HG03159 (cell line): ENCODE measurements at regions not wholly inside any gene's neighbourhood (a gene's known extent, or its start where the extent isn't known, plus 50 kb on each side); places are given as distances from the start of the nearest gene placed in this dataset.
"Not testable (repeated sequence)": the region's sequence is repeated elsewhere in the genome, so short reads cannot be mapped to it uniquely, and the experiment has no call there.

ENCODE experiments used
- ATAC-seq: cut with Tn5 transposase; IDR thresholded peaks from one replicate; pipeline ENCODE4 v1.9.1; 2021; ENCODE audit warnings: mild to moderate bottlenecking, moderate library complexity; ENCODE audit not compliant: unreplicated experiment

DNA sequence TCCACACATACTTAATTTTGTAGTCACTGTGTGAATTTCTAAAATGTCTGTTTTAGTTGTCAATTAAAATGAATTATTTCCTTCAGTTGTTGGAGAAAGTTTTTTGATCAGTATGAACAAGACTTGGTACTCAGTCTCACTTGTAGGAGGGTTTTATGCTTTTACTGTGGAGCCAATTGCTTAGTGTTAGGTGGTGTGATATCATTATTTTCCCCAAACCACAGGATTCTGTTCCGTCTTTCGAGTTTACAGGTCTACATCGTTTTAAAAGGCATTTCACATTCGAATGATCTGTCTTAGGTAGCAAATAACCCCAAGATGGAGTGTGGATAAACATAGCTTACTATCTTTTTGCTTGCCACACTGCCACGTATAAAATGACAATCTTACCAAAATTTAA lies 803.1 kb downstream of the SATB2 start:
- no peak for ATAC-seq

DNA sequence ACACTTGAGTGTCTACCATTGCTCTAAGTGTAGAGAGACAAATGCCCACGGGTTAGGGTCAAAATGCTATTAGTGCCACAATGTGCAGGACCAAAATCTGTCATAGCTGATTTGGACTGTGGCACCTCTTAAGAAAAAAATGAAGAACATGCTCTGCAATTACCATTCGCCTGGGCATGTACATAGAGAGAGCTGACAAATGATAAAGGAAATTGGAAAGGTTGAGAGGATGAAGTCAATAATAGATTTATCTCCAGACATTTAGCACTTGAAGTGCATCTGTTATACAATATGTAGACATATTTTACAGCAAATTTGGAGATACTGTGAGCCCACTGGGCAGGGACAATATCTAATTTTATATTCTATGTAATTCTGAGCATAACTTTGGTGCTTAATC lies 804.4 kb downstream of the SATB2 start:
- ATAC-seq: no peak

DNA sequence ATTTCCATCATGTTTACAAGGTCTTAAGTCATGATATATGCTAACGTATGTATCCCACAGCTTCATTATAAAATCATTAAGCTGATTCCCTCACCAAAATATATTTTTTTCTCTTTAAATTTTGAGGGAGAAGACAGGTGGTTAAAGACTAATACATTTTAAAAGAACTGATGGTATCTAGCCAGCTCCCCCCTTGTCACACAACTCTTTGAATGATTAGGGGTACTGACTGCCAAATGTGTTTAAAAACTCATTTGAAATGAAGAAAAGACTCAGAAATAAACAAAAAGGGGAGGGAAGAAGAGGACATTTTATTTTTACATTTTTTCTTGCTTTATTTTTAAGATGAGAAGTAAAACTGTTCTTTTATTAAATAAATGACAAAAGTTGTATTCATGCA lies 805.3 kb downstream of the SATB2 start:
- ATAC-seq: no peak

DNA sequence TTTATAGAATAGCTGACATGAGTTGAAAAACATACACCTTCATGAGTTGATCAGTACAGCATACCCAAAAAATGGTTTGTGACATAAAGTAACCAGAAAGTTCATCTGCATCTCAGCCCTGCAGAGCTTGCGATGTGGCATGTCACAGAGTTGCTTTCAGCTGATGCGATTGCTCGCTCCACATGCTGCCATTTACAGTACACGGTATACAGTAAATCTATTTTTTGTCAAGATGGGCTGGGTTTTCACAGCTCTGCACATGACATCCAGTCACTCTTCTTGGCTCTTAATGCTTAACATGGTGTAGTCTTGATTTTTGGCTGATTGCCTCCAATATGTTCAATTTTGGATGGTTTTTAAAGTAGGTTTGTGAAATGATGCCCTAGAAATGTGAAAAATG lies 811.9 kb downstream of the SATB2 start:
- no peak for ATAC-seq

DNA sequence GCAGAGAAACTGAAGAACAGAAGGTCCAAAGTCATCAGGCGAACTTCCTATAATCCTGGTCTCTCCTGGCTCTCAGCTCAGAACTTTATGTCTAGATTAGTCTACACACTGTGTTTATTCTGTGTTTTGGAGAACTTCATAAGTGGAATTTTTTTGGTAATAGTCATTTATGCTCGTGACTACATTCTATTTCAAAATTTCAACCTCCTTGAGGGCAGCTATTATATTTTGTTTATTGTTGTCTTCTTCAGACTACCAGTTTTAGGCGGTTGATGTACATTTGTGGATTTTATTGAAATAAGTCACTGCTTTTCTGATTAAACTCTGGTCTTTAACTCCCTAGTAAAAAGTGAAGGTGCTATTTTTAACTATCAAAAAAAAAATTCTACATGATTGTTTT lies 816.6 kb downstream of the SATB2 start:
- ATAC-seq: no peak

DNA sequence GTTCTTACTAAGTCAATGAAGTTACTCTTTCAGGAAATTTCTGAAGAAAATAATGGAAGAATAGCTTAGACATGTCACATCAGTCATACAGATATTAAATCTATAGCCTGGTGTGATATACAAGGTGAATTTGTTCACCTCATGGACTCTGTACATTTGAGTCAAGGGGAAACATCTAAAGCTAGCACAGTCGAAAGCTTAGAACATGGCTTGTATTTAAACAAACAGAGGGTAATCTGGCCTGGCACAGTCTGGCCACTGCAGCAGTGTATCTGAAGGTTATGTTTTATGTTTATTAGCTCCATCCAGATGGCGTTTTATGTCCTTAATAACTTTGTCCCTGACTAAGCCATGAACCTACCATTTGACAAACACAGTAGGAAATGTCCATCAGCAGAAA lies 817.3 kb downstream of the SATB2 start:
- no peak for ATAC-seq

DNA sequence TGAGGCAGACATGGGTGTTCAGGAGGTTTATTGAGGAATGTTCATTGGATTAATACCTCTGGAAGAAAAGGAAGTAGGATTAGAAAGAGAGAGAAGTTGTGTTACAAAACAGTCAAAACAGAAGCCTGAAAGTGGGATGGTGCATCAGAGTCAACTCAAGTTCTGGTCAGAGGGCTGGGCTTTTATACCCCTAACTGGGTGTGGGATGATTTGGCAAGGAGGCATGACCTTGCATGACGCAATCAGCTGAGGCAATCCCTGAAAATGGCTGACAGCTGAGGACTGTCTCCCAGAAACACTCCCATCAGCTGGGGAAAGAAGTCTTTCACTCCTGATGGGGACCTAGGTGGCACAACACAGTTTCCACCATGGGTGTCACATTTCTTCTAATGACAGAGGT lies 818.2 kb downstream of the SATB2 start:
- ATAC-seq: no peak

DNA sequence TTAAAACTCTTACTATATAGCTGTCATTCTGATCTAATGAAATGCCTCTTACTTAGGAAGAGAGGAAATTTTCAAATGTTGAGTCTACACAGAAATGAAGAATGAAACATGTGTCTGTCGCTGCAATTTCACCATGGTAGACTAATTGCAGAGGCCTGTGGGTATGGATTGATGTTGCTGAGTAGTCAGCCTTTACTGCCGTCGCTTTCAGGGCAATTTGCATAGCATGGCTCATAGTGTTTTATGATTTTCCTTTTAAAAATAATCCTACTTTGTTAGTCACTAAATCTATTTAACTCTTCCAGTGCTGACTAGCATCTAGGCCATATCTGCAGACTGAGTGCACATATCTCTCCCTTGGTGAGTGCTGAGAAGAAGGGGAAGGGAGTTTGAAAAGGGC lies 819.2 kb downstream of the SATB2 start:
- no peak for ATAC-seq

DNA sequence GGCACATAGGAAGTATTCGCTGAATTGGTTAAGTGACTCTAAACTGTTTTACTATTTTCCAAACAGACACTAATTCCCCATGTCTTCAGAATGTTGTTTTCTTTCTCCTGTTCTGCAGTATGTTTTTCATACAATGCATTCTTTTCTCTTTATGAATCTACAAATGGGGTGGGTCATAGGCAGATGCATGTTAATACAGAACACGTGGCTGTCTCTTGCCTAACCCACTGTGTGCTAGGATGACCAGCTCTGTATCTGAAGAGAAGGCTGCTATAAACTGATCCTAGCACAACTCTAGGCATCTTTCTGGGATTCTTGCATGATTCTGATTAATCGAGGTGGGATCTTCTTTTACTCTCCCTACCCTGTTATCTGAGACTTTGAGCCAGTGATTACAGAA lies 826.0 kb downstream of the PLCL1 start:
- ATAC-seq: no peak

DNA sequence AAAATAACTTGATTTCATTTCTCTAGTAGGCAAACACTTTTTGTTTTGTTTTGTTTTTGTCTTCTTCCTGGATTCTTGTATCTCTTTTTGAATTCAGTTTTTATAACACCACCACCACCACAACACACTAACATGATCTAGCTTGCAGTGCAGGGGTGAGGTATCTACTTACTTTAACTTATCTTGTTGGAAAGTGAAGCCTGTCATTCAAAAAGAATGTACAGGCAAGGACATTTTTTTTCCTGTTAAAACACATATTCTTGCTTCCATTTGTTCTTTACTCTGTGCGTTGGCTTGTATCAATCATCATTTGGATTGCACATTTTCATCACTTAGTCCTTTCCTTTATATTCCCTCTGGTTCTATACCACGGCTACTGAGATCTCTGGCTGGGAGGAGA lies 824.2 kb downstream of the PLCL1 start:
- ATAC-seq: no peak

DNA sequence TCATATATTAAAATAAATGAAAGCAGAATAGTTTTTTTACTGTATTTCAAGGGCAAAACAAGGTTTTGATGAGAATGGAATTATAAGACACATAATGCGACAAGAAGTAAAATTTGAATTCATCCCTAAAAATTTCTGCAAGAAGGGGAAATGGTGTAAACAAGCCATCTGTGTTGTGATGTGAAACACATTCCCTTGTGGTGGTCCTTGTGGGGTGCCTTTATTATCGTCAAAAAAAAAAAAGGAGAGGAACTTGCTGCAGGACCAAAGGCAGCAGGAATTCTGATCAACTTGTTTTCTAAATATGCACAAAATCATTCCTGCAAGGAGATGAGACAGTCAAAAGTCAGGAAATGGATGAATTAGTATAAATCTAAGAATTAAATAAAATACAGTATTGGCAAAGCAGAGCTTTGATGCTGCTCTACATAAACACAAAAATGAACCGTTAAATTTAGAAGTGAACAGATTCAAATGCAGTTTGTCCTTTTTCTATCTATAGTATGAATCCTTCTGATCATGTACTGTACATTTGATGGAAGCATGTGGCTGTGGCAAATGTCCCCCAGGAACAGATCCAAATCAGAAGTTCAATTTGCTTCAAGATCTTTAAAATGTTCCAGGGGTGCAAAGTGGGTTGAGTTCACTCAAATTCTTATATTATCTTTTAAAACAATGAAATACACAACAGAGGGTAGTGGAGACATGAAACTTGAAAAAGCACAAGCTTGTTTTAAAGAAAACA lies 818.8 kb downstream of the PLCL1 start:
- ATAC-seq: no peak

DNA sequence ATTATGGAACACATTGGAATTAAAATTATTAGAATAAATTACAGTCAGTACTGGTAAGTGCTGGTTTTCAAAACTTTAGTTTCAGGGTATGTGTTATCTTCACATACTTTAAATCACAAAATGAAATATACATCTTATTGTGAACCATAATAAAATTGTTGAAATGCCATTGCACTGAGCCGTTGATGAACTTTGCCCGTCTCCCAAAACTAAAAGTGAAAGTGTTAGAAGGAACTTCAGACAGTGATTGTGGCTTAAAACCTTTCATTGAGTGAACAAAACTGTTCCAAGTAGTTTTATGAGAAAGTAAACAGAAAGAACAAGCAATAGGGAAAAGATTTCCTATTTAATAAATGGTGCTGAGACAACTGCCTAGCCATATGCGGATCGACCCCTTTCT lies 811.6 kb downstream of the PLCL1 start:
- peak; percentile 60 for ATAC-seq

DNA sequence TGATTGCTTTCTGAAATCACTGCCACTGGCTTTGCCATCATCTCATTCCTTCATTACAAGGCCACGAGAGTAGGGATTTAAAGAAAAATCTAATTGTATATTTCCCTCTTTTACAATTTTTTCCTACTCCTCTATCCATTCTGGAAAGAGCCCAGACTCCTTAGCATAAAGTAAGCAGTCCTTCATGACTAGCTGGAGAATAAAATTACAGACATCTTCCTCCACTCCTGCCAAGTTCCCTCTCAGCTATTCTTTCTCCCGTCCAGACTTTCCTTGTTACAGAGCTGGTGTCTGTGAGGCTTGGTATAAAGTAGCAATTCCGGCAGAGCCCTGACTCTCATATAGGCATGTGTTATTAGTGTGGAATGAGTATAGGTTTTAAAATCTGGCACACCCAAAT lies 806.8 kb downstream of the PLCL1 start:
- ATAC-seq: no peak

DNA sequence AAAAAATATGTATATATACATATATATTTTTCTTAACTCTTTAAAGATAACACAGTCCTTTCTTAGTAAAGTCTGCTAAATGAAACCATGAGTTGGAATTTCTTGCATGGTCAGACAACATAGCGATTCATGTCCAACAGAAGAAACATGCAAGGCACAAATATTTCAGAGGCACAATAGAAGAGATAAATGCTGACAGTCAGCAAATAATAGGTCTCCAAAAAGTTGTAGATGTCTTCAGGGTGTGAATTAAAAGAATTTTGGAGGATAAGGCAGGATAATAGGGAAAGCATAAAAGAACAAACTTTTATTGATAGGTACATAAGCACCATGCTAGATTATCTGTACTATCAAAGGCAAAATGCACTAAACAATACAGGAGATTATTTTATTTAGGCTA lies 800.2 kb downstream of the PLCL1 start:
- no peak for ATAC-seq

DNA sequence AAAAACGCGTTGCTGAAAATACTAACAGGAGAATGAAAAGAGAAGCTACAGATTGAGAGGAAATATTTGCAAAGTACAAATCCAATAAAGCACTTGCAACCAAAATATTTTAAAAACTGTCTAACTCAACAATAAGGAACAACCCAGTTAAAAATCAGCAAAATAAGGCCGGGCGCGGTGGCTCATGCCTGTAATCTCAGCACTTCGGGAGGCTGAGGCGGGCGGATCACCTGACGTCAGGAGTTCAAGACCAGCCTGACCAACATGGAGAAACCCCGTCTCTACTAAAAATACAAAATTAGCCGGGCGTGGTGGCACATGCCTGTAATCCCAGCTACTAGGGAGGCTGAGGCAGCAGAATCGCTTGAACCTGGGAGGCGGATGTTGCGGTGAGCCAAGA lies 798.6 kb downstream of the PLCL1 start:
- ATAC-seq: not testable (repeated sequence)

DNA sequence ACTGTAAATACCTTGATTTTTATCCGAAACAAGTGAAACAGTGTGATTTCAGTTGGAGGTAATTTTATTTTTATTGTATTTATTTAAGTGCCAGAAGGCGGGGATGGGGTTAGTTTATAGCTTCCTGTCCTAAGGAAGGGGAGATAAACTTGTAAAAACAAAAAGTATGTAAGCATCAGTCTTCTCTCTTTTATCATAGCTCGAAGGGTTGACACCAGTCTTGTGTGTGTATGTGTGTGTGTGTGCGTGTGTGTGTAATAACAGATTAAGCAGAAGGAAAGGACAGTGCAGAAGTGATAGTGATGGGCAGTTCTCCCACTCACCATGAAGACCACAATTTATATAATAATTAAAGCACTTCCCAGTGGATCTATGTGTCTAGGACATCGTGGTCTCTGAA lies 793.3 kb downstream of the PLCL1 start:
- no peak for ATAC-seq

DNA sequence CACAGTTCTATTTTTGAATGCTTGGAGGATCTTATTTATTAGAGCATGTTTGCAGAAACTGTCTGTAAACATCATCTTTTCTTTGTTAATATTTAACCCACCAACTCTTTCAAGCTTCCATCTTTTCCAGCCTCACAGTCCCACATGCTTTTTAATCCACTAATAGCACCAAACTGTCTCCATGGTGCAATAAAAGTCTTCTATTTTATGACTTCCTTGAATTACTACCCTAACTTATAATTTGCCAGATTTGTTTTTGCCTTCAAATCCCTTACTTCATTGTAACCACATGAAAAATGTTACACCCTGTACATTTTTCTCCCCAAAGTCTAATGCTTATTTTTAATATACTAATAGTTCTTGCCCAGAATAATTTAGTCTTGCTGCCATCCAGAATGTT lies 792.6 kb downstream of the PLCL1 start:
- ATAC-seq: no peak

DNA sequence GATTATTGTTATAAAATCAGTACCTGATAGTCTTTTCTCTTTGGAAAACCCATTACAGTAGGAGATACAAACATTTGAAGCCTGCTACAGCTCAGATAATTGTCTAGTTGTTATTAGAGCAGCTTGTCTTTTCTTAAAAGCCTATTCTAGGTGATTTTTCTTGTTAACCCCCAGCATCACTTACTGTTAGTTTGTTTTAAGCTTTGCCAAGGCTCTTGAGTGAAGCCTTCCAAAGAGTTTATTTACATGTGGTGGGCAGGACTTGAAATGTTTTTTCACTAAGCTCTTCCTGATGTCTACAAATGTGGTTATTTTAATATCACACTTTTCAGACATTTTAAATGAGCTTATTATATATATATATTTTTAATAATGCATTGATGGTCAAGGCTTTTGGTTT lies 791.3 kb downstream of the PLCL1 start:
- ATAC-seq: no peak

DNA sequence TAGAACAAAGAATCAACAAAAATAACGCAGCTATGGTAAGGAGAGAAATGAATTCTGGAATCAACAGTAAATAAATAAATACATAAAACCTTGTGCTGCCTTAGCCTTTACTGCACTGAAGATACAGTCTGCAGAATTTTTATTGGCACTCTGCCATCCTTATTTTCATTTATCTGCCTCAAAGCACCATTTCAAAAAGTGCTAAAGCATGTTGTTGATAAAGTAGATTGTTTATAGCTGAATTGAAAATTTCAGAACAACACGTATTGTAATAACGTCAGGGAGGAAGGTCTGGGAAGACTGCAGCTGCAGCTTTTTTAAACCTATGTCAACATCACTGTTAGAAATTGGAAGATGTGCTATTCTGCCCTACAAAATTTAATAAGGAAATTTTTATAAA lies 787.2 kb downstream of the PLCL1 start:
- ATAC-seq: no peak

DNA sequence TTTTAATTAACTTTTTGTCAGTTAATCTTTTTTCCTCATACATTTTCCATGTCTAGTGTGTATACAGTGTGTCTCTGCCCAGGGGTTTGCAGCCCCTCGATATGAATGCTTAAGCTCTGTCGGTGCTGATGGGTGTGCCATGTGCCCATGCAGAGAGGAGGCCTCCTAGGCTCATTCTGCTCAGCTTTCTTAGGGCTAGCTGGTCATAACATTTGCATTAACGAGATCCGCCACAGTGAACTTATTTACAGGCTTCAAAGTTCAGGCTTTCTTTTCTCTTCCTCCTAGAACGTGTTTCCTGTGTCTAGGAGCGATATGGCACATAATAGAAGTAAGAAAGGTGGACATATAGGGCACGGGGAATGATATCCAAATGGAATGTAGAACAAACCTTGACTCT lies 783.3 kb downstream of the PLCL1 start:
- no peak for ATAC-seq

DNA sequence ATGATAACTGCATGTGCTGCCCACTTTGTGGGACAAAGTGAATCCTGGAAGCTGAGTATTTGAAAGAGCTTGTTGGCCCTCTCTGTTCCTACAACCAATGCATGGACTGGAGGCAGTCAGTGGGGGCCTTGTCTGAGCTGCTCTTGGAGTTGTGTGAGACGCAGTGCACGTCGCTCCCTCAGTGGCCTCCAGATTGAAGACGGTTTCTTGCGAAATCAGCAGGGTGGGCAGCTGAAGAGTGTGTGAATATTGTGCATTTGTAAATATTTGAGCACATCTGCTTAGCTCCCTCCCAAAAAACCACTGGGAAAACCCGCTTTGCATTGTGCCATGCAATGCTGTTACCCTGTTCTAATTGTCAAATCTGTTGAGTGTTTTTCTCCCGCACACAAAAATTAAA lies 782.8 kb downstream of the PLCL1 start:
- no peak for ATAC-seq

DNA sequence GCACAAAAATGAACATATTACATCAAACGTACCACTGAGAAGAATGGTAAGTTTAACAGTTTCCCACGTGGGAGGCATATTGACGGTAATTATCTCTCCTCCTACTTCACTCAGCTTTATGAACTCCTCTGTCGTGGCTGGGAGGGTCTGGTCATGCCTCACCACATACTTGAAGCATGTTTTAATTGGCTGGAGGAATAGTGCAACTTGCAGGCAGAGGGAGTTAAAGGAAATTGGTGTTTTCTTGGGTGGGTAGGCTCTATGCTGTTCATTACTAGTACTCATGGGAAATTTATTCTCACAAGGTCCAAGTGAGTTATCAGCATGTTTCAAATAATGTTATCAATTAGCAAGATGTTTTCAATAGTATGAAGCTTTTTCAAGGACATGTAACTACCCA lies 767.0 kb downstream of the PLCL1 start:
- no peak for ATAC-seq

DNA sequence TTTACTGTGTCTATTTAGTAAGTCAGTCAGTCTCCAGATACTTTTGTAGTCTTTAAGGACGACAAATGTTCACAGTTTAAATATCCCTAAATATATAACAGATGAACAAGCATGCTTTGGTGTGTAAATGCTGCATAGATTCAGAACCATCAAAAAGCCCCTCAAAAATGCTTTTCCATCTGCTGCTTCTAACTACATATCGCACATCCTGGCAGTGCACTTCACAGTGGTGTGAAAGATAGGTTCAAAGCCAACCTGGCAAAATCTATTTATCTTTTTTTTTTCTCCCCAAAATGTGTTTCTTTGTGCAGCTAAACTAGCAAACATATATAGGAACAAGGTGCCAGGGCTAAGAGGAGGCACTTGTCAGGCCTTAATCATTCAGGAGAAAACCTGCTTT lies 753.8 kb downstream of the PLCL1 start:
- no peak for ATAC-seq
